SK-N-SH (cell line): ENCODE measurements at regions not wholly inside any gene's neighbourhood (a gene's known extent, or its start where the extent isn't known, plus 50 kb on each side); places are given as distances from the start of the nearest gene placed in this dataset.

ENCODE experiments used
- CTCF ChIP-seq: fragments of 200-600 bp; sonication (generic); IDR thresholded peaks from 2 replicates; pipeline ENCODE4 v1.6.1; 2017; ENCODE audit warnings: antibody characterized with exemption, mild to moderate bottlenecking, moderate library complexity
- EP300 ChIP-seq, 2 experiments: IDR thresholded peaks; 2 replicates each; pipeline versions ENCODE4 v1.4.0 to v1.6.1; 2012; ENCODE audit warnings: borderline replicate concordance in 1 of 2, low read depth in 1 of 2, low read length in 1 of 2
- MXI1 ChIP-seq: IDR thresholded peaks from 2 replicates; pipeline ENCODE4 v1.6.1; 2012; ENCODE audit warnings: mild to moderate bottlenecking, low read depth, low read length, improper control_type of control experiment
- NRF1 ChIP-seq: IDR thresholded peaks from 2 replicates; pipeline ENCODE4 v1.6.1; 2012; ENCODE audit warnings: low read depth, mild to moderate bottlenecking, low read length
- PBX3 ChIP-seq: IDR thresholded peaks from 2 replicates; pipeline ENCODE4; 2012
- POLR2AphosphoS5 ChIP-seq: IDR thresholded peaks from 2 replicates; pipeline ENCODE4 v1.6.1; 2012; ENCODE audit warnings: low read depth, low read length
- TAF1 ChIP-seq: IDR thresholded peaks from 2 replicates; pipeline ENCODE4 v1.6.1; 2012; ENCODE audit warnings: low read depth, mild to moderate bottlenecking, low read length, moderate library complexity, borderline replicate concordance
- TEAD4 ChIP-seq: IDR thresholded peaks from 2 replicates; pipeline ENCODE4 v1.4.0; 2012; ENCODE audit warnings: mild to moderate bottlenecking, borderline replicate concordance; ENCODE audit not compliant: insufficient read depth
- USF2 ChIP-seq: fragments of 150-350 bp; IDR thresholded peaks from 2 replicates; pipeline ENCODE4 v1.6.1; 2017; ENCODE audit warnings: antibody characterized with exemption, low read length, low read depth, borderline replicate concordance
- TF ChIP-seq, protein P1 (sequence below): IDR thresholded peaks from 2 replicates; pipeline ENCODE4 v1.4.0; 2012; ENCODE audit warnings: low read depth, borderline replicate concordance

DNA sequence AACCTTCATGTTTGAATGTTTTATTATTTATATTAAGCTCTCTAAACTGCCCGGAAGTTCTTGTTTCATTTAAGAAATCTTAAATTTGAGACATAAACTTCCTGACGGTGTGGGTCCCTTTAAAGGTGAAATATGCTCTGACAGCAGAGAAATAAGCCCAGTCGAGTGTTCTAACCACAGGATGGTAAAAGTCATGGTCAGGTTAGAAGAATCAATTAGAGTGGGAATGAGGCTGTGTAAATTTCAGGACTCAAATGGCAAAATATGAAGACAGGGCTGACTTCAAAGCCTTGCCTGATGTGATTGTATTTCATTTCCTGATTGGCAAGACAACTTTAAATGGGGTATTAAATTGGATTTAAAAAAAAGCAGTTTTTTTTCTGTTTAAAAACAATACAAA is 432.9 kb upstream of the BRINP1 start:
- TF ChIP-seq NRF1 (no peak), USF2 (no peak), MXI1 (no peak), CTCF (no peak), EP300 (IDR thresholded peaks at IDR 0.05; ENCODE audit: borderline replicate concordance in 1 of 2, low read depth in 1 of 2, low read length in 1 of 2) (no peak), TAF1 (no peak), POLR2AphosphoS5 (no peak), TEAD4 (no peak), PBX3 (no peak)
- TF ChIP-seq, protein P1, sequence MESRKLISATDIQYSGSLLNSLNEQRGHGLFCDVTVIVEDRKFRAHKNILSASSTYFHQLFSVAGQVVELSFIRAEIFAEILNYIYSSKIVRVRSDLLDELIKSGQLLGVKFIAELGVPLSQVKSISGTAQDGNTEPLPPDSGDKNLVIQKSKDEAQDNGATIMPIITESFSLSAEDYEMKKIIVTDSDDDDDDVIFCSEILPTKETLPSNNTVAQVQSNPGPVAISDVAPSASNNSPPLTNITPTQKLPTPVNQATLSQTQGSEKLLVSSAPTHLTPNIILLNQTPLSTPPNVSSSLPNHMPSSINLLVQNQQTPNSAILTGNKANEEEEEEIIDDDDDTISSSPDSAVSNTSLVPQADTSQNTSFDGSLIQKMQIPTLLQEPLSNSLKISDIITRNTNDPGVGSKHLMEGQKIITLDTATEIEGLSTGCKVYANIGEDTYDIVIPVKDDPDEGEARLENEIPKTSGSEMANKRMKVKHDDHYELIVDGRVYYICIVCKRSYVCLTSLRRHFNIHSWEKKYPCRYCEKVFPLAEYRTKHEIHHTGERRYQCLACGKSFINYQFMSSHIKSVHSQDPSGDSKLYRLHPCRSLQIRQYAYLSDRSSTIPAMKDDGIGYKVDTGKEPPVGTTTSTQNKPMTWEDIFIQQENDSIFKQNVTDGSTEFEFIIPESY = no peak
